ENCODE measurements at regions not wholly inside any gene's neighbourhood (a gene's known extent, or its start where the extent isn't known, plus 50 kb on each side); places are given as distances from the start of the nearest gene placed in this dataset.

DNA sequence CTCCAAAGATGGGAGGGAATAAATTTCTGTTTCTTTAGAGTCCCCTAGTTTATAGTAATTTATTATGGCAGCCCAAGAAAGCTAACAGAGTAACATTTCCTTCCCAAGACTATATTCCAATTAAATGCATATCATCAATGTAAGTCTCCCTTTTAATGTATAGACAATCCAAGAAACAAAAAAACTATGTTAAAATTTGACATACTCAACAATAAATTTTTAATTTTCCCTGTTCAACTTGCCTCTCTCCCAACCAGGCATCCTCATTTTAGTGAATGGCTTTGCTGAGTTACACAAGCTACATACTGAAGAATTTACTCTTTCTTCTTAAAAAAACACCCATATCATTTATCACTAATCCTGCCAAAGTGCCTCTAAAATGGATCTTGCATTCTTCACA lies 1357.7 kb downstream of the PCDH9 start:
- no TSS peak for BruUV-seq (replicated peaks)
- H3K4me3 ChIP-seq (replicated peaks in 1 of 3; ENCODE audit: insufficient read depth in 1 of 3, low read depth in 1 of 3, low read length in 3 of 3) = no peak overlapping the region
- FAIRE-seq (no peak), DNase-seq (ENCODE audit: low read depth, low spot score) (no peak)
- H4K20me1 ChIP-seq (replicated peaks; ENCODE audit: control insufficient read depth, extremely low read depth, insufficient read depth, low read length) = no peaks in the 10 kb centered on the region
- no peak overlapping the region for H3K9ac ChIP-seq (replicated peaks; ENCODE audit: extremely low read depth, insufficient read depth, low read length)
- no peaks in the 10 kb centered on the region for H3K36me3 ChIP-seq (ENCODE audit: control insufficient read depth in 2 of 2, extremely low read depth in 1 of 2, insufficient read depth in 2 of 2, low read length in 2 of 2)
- H3K9me3 ChIP-seq (replicated peaks; ENCODE audit: control insufficient read depth, insufficient read depth, low read length) = no peaks in the 10 kb centered on the region
- ChIA-PET CTCF (no interaction called here), POLR2A (no interaction called here)
- no peak overlapping the region for H2AFZ ChIP-seq (ENCODE audit: low read depth, low read length)
- intact Hi-C loops (cut with micrococcal nuclease) (no loop called here), dilution Hi-C loops (cut with MboI; ENCODE audit: extremely low pct_ligation_motif_present, low sequenced_read_pairs) (no loop called here)
- no peak for TF ChIP-seq EZH2 (IDR thresholded peaks at IDR 0.05; ENCODE audit: borderline replicate concordance, low read depth, low read length, severe bottlenecking)
- H3K79me2 ChIP-seq (ENCODE audit: control insufficient read depth, insufficient read depth, low read length) = no peaks in the 10 kb centered on the region
- no peaks in the 10 kb centered on the region for H3K9me1 ChIP-seq (replicated peaks; ENCODE audit: control insufficient read depth, extremely low read depth, insufficient read depth, low read length)
- no peaks in the 10 kb centered on the region for H3K4me1 ChIP-seq (ENCODE audit: control insufficient read depth, extremely low read depth, insufficient read depth, low read length)
- H3K27ac ChIP-seq (ENCODE audit: insufficient read depth, low read depth, low read length) = no peak overlapping the region
- H3K4me2 ChIP-seq (ENCODE audit: insufficient read depth, low read length) = no peak overlapping the region
- no peaks in the 10 kb centered on the region for H3K27me3 ChIP-seq (ENCODE audit: control insufficient read depth in 2 of 2, insufficient read depth in 2 of 2, low read length in 2 of 2)

DNA sequence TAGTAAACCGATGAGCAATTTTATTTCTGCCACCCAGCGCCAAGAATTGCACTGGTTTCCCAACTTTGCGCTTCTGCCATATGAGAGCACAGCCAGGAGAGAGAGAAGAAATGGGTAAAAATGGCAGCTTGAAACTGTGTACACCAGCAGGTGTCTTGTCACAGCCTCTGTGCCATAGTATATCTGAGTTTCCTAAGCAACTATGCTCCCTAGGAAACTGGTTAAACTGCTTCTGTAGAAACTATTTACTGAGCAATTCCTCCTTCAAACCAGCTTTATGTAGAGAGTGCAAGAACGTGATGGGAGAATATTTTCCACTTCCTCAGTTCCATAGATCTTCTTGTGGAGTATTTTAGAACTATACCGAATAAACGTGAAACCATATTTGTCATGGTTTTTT lies 1361.3 kb downstream of the PCDH9 start:
- Histone ChIP-seq H3K27me3 (ENCODE audit: control insufficient read depth in 2 of 2, insufficient read depth in 2 of 2, low read length in 2 of 2) (no peaks in the 10 kb centered on the region), H3K36me3 (ENCODE audit: control insufficient read depth in 2 of 2, extremely low read depth in 1 of 2, insufficient read depth in 2 of 2, low read length in 2 of 2) (no peaks in the 10 kb centered on the region), H3K27ac (ENCODE audit: insufficient read depth, low read depth, low read length) (no peak overlapping the region), H3K9me1 (replicated peaks; ENCODE audit: control insufficient read depth, extremely low read depth, insufficient read depth, low read length) (no peaks in the 10 kb centered on the region), H3K4me2 (ENCODE audit: insufficient read depth, low read length) (no peak overlapping the region), H3K4me1 (ENCODE audit: control insufficient read depth, extremely low read depth, insufficient read depth, low read length) (no peaks in the 10 kb centered on the region), H3K4me3 (replicated peaks in 1 of 3; ENCODE audit: insufficient read depth in 1 of 3, low read depth in 1 of 3, low read length in 3 of 3) (no peak overlapping the region), H2AFZ (ENCODE audit: low read depth, low read length) (no peak overlapping the region), H3K9me3 (replicated peaks; ENCODE audit: control insufficient read depth, insufficient read depth, low read length) (no peaks in the 10 kb centered on the region), H3K79me2 (ENCODE audit: control insufficient read depth, insufficient read depth, low read length) (no peaks in the 10 kb centered on the region), H4K20me1 (replicated peaks; ENCODE audit: control insufficient read depth, extremely low read depth, insufficient read depth, low read length) (no peaks in the 10 kb centered on the region), H3K9ac (replicated peaks; ENCODE audit: extremely low read depth, insufficient read depth, low read length) (no peak overlapping the region)
- ChIA-PET CTCF (no interaction called here), POLR2A (no interaction called here)
- dilution Hi-C loops (cut with MboI; ENCODE audit: extremely low pct_ligation_motif_present, low sequenced_read_pairs) = no loop called here
- DNase-seq (ENCODE audit: low read depth, low spot score) (no peak), FAIRE-seq (no peak)
- intact Hi-C loops (cut with micrococcal nuclease) = no loop called here
- TF ChIP-seq CTCF (IDR thresholded peaks at IDR 0.05; ENCODE audit: extremely low read depth in 1 of 2, insufficient read depth in 1 of 2, low read depth in 1 of 2, low read length in 2 of 2) = no peak
- BruUV-seq (replicated peaks) = no TSS peak

All from endothelial cell of umbilical vein (primary cell).